ENCODE measurements at regions not wholly inside any gene's neighbourhood (a gene's known extent, or its start where the extent isn't known, plus 50 kb on each side); places are given as distances from the start of the nearest gene placed in this dataset.

DNA sequence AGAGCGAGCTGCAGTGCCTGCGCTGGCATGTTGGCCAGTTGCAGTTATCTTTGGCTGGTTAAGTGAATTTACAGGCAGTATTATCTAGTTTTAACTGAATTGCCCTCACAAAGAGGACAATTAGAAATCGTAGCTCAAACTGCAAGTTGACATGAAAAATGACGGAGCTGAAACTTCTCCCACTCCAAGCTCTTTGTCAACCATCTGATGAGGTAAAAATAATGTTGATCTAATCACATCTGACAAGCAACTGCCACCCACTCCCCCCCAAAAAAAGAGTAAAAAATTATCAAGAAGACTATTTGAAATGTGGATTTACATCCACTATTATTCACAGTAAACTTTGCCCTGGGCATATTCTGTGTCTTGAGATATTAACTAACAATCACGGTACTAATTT lies 84.7 kb upstream of the VASH1 start:
- no peak for TF ChIP-seq POLR2AphosphoS5 (IDR thresholded peaks at IDR 0.05; ENCODE audit: borderline replicate concordance, low read depth, low read length)
- TF ChIP-seq EZH2 (IDR thresholded peaks at IDR 0.05): no peak
- TF ChIP-seq FOXP2 (optimal IDR thresholded peaks at IDR 0.05; ENCODE audit: control extremely low read depth, extremely low read length, insufficient read depth): no peak

All from SK-N-MC (cell line).